IMR-90 (cell line): ENCODE measurements at regions not wholly inside any gene's neighbourhood (a gene's known extent, or its start where the extent isn't known, plus 50 kb on each side); places are given as distances from the start of the nearest gene placed in this dataset.

ENCODE experiments used
- ATAC-seq: fragments of 200-7000 bp; cut with Tn5 transposase; 2 replicates; pipeline ENCODE4 v1.9.1; 2020; ENCODE audit warnings: low read depth, mild to moderate bottlenecking, moderate library complexity
- BruUV-seq: library from RNA; stranded (reverse); fragments of 400-500 nt; replicated peaks from 2 replicates; lab custom pipeline; 2021; lab: Mats Ljungman, UMichigan
- CTCF ChIA-PET: fragments of 300-600 bp; formaldehyde crosslinking; extraction: SDS; loops from one replicate; lab custom pipeline; 2021; ENCODE audit warnings: antibody characterized with exemption; lab: Yijun Ruan, JAX
- POLR2A ChIA-PET: fragments of 300-600 bp; sonication (Branson Sonifier 250); formaldehyde crosslinking; loops from one replicate; lab custom pipeline; 2022; ENCODE audit warnings: antibody characterized with exemption; ENCODE audit not compliant: unreplicated experiment; lab: Charles Lee
- DNase-seq: peaks from one replicate; pipeline ENCODE4 v3.0.0; 2013
- H2AFZ ChIP-seq: replicated peaks from 2 replicates; pipeline ENCODE3; 2013; ENCODE audit warnings: low read length, mild to moderate bottlenecking; ENCODE audit not compliant: poor library complexity
- H2AK5ac ChIP-seq: 2 replicates; pipeline ENCODE4 v1.6.1; 2013; ENCODE audit warnings: low read depth, low read length, inconsistent platforms
- H2AK9ac ChIP-seq: replicated peaks from 2 replicates; pipeline ENCODE3; 2013; ENCODE audit warnings: mild to moderate bottlenecking, low read depth, low read length, moderate library complexity; ENCODE audit not compliant: poor library complexity
- H2BK120ac ChIP-seq: 2 replicates; pipeline ENCODE4 v1.6.1; 2013; ENCODE audit warnings: low read depth, low read length, inconsistent platforms
- H2BK15ac ChIP-seq: 3 replicates; pipeline ENCODE4 v1.6.1; 2013; ENCODE audit warnings: low read depth, low read length, inconsistent platforms
- H2BK20ac ChIP-seq: 2 replicates; pipeline ENCODE4 v1.6.1; 2013; ENCODE audit warnings: low read depth, mild to moderate bottlenecking, inconsistent platforms, low read length, moderate library complexity
- H2BK5ac ChIP-seq: 2 replicates; pipeline ENCODE4 v1.6.1; 2013; ENCODE audit warnings: mild to moderate bottlenecking, low read depth, low read length, inconsistent platforms; ENCODE audit not compliant: poor library complexity, severe bottlenecking
- H3K14ac ChIP-seq: replicated peaks from 2 replicates; pipeline ENCODE4 v1.6.1; 2013; ENCODE audit warnings: low read depth, low read length, inconsistent platforms
- H3K18ac ChIP-seq: 2 replicates; pipeline ENCODE4 v1.6.1; 2013; ENCODE audit warnings: low read depth, low read length, control low read depth
- H3K23ac ChIP-seq: 2 replicates; pipeline ENCODE4 v1.6.1; 2013; ENCODE audit warnings: low read depth, low read length, inconsistent platforms
- H3K27ac ChIP-seq: 2 replicates; pipeline ENCODE4 v1.5.1; 2013; ENCODE audit warnings: mild to moderate bottlenecking, control low read depth, low read length; ENCODE audit not compliant: insufficient read depth
- H3K27me3 ChIP-seq: 2 replicates; pipeline ENCODE4 v1.6.1; 2013; ENCODE audit warnings: low read length; ENCODE audit not compliant: control insufficient read depth, insufficient read depth
- H3K36me3 ChIP-seq: 2 replicates; pipeline ENCODE4 v1.6.1; 2013; ENCODE audit warnings: low read length, mixed read lengths; ENCODE audit not compliant: control insufficient read depth, insufficient read depth
- H3K4ac ChIP-seq: 2 replicates; pipeline ENCODE4 v1.6.1; 2013; ENCODE audit warnings: low read depth, low read length, inconsistent platforms
- H3K4me1 ChIP-seq: 2 replicates; pipeline ENCODE4 v1.6.1; 2013; ENCODE audit warnings: low read length, mixed read lengths; ENCODE audit not compliant: control insufficient read depth, insufficient read depth
- H3K4me2 ChIP-seq: 2 replicates; pipeline ENCODE4 v1.6.1; 2013; ENCODE audit warnings: low read depth, mild to moderate bottlenecking, control low read depth, low read length, moderate library complexity
- H3K4me3 ChIP-seq: 2 replicates; pipeline ENCODE4 v1.5.1; 2013; ENCODE audit warnings: low read depth, mild to moderate bottlenecking, control low read depth, low read length, moderate library complexity; ENCODE audit not compliant: insufficient read depth
- H3K56ac ChIP-seq: 2 replicates; pipeline ENCODE4 v1.6.1; 2013; ENCODE audit warnings: low read length, inconsistent platforms; ENCODE audit not compliant: insufficient read depth; ENCODE audit errors: extremely low read depth
- H3K79me1 ChIP-seq, 2 experiments: 2 replicates each; pipeline ENCODE4 v1.6.1; 2013; ENCODE audit warnings: low read length in 2 of 2, inconsistent platforms in 1 of 2, low read depth in 1 of 2
- H3K9ac ChIP-seq: 2 replicates; pipeline ENCODE4 v1.6.1; 2013; ENCODE audit warnings: low read depth, low read length, control low read depth
- H3K9me1 ChIP-seq: 2 replicates; pipeline ENCODE4 v1.6.1; 2013; ENCODE audit warnings: low read length, inconsistent platforms; ENCODE audit not compliant: insufficient read depth
- H3K9me3 ChIP-seq: 2 replicates; pipeline ENCODE4 v1.6.1; 2013; ENCODE audit warnings: low read length; ENCODE audit not compliant: control insufficient read depth, insufficient read depth
- H4K20me1 ChIP-seq: 2 replicates; pipeline ENCODE4 v1.6.1; 2013; ENCODE audit warnings: low read length, inconsistent platforms; ENCODE audit not compliant: insufficient read depth
- H4K5ac ChIP-seq: 2 replicates; pipeline ENCODE4 v1.6.1; 2013; ENCODE audit warnings: mild to moderate bottlenecking, low read depth, low read length, control low read depth
- H4K8ac ChIP-seq, 2 experiments: 2 replicates each; pipeline ENCODE4 v1.6.1; 2013; ENCODE audit warnings: low read depth in 2 of 2, low read length in 2 of 2, control low read depth in 1 of 2, inconsistent platforms in 1 of 2
- H4K91ac ChIP-seq: 2 replicates; pipeline ENCODE4 v1.6.1; 2013; ENCODE audit warnings: low read depth, low read length, inconsistent platforms; ENCODE audit not compliant: insufficient read depth
- BHLHE40 ChIP-seq: fragments of 150-350 bp; IDR thresholded peaks from 2 replicates; pipeline ENCODE4 v1.6.1; 2016; ENCODE audit warnings: mild to moderate bottlenecking, low read depth, low read length
- CEBPB ChIP-seq: IDR thresholded peaks from 2 replicates; pipeline ENCODE4 v1.6.1; 2012; ENCODE audit warnings: low read depth, low read length, improper control_type of control experiment
- CHD1 ChIP-seq: IDR thresholded peaks from 2 replicates; pipeline ENCODE4 v1.6.1; 2012; ENCODE audit warnings: low read depth, low read length, improper control_type of control experiment
- FOS ChIP-seq: fragments of 150-350 bp; IDR thresholded peaks from 2 replicates; pipeline ENCODE4 v1.6.1; 2016; ENCODE audit warnings: low read depth, low read length
- MAFK ChIP-seq: IDR thresholded peaks from 2 replicates; pipeline ENCODE4 v1.6.1; 2012; ENCODE audit warnings: low read depth, low read length, improper control_type of control experiment
- MAZ ChIP-seq: IDR thresholded peaks from 2 replicates; pipeline ENCODE4 v1.6.1; 2012; ENCODE audit warnings: low read depth, mild to moderate bottlenecking, low read length, improper control_type of control experiment, moderate library complexity, borderline replicate concordance
- MXI1 ChIP-seq: IDR thresholded peaks from 2 replicates; pipeline ENCODE4 v1.6.1; 2012; ENCODE audit warnings: low read depth, mild to moderate bottlenecking, low read length, moderate library complexity, borderline replicate concordance
- NFE2L2 ChIP-seq: fragments of 150-350 bp; IDR thresholded peaks from 2 replicates; pipeline ENCODE4 v1.6.1; 2016; ENCODE audit warnings: low read depth, mild to moderate bottlenecking, low read length
- POLR2A ChIP-seq: IDR thresholded peaks from 2 replicates; pipeline ENCODE4 v1.6.1; 2012; ENCODE audit warnings: mild to moderate bottlenecking, low read depth, low read length
- RAD21 ChIP-seq: IDR thresholded peaks from 2 replicates; pipeline ENCODE4 v1.6.1; 2012; ENCODE audit warnings: low read length, improper control_type of control experiment
- RCOR1 ChIP-seq: IDR thresholded peaks from 2 replicates; pipeline ENCODE4 v1.6.1; 2012; ENCODE audit warnings: mild to moderate bottlenecking, low read length, improper control_type of control experiment; ENCODE audit not compliant: insufficient replicate concordance
- RFX5 ChIP-seq: IDR thresholded peaks from 2 replicates; pipeline ENCODE4 v1.8.0; 2012; ENCODE audit warnings: low read depth, mild to moderate bottlenecking, low read length, moderate library complexity
- SMC3 ChIP-seq: fragments of 150-350 bp; IDR thresholded peaks from 2 replicates; pipeline ENCODE4 v1.6.1; 2016; ENCODE audit warnings: low read depth, mild to moderate bottlenecking, antibody characterized with exemption, low read length, moderate library complexity
- WGBS, 2 experiments: methylation state at CpG; one replicate each; pipeline versions ENCODE4 v1.1.5 to v1.1.7; 2013; ENCODE audit warnings: missing lambda C conversion rate in 2 of 2; ENCODE audit not compliant: insufficient read length in 1 of 2; ENCODE audit errors: extremely low coverage in 2 of 2; 5-methylcytosine and 5-hydroxymethylcytosine counted together
- dilution Hi-C: fragments of 300-500 bp; cut with HindIII; formaldehyde crosslinking; loops from one replicate; pipeline ENCODE4 v1.14.3; 2018; ENCODE audit warnings: low sequenced_read_pairs; ENCODE audit not compliant: unreplicated experiment
- in situ Hi-C: fragments of 300-500 bp; cut with MboI; formaldehyde crosslinking; loops from 3 replicates; pipeline ENCODE4 v1.14.3; 2019; ENCODE audit warnings: low sequenced_read_pairs, inconsistent platforms, mixed read lengths
- intact Hi-C: fragments of 100-400 bp; cut with micrococcal nuclease; formaldehyde crosslinking; loops from 2 replicates; pipeline ENCODE4 v1.10.0; 2022
- TF ChIP-seq, protein P1 (sequence below): fragments of 150-350 bp; IDR thresholded peaks from 2 replicates; pipeline ENCODE4 v1.6.1; 2017; ENCODE audit warnings: mild to moderate bottlenecking, antibody characterized with exemption, low read length, low read depth
- TF ChIP-seq, protein P2 (sequence below): conservative IDR thresholded peaks from 2 replicates; pipeline ENCODE4 v1.5.1; 2012; ENCODE audit warnings: mild to moderate bottlenecking, low read depth, low read length, improper control_type of control experiment
- TF ChIP-seq, protein P3 (sequence below): fragments of 150-350 bp; IDR thresholded peaks from 2 replicates; pipeline ENCODE4 v1.6.1; 2016; ENCODE audit warnings: low read depth, mild to moderate bottlenecking, low read length, moderate library complexity, borderline replicate concordance

DNA sequence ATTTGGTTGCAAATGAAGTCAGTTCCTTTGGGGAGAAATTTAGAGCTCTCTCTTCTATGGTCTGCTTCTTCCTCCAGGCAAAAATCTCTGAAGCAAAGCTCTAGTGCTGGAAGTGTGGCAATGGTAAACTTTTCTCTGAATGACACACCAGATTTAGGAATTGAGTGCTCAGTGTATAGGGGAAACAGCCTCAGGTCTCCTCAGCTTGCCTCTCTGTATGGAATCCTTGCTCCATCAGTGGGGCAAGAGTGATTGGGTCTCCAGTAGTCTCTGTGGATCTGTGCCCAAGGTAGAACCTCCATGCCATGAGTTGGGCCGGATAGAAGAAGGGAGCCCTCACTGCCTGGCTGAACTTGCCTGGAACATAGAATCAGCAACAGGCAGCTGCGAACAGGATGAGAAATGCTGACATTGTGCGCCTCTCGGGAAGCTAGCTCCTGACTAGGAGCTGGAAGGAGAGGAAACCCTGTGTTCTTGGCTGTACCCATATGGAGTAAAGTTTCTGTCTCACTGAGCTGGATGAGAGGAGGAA, 156.1 kb downstream of the WNT7A start:
- no peak overlapping the region for H3K9ac ChIP-seq
- CTCF ChIA-PET = no interaction called here
- no peaks in the 10 kb centered on the region for H3K27me3 ChIP-seq
- intact Hi-C loops (no loop called here), in situ Hi-C loops (no loop called here), dilution Hi-C loops (no loop called here)
- ATAC-seq (no peak), DNase-seq (no peak)
- H3K23ac ChIP-seq = no peak overlapping the region
- H2BK20ac ChIP-seq = no peak overlapping the region
- no peak overlapping the region for H2BK120ac ChIP-seq
- H4K5ac ChIP-seq = no peak overlapping the region
- H4K91ac ChIP-seq = no peak overlapping the region
- H4K8ac ChIP-seq = no peak overlapping the region
- no peak overlapping the region for H3K18ac ChIP-seq
- no peak overlapping the region for H2AK5ac ChIP-seq
- H3K4me1 ChIP-seq = no peaks in the 10 kb centered on the region
- no peak overlapping the region for H2AK9ac ChIP-seq
- no peak overlapping the region for H2BK5ac ChIP-seq
- BruUV-seq = no TSS peak
- no peak overlapping the region for H2BK15ac ChIP-seq
- H3K4ac ChIP-seq = no peak overlapping the region
- no peaks in the 10 kb centered on the region for H3K9me1 ChIP-seq
- H3K36me3 ChIP-seq = no peaks in the 10 kb centered on the region
- no peak overlapping the region for H3K14ac ChIP-seq
- no peak for TF ChIP-seq FOS
- no peak for TF ChIP-seq NFE2L2
- no peak for TF ChIP-seq MAZ
- TF ChIP-seq, protein P1, sequence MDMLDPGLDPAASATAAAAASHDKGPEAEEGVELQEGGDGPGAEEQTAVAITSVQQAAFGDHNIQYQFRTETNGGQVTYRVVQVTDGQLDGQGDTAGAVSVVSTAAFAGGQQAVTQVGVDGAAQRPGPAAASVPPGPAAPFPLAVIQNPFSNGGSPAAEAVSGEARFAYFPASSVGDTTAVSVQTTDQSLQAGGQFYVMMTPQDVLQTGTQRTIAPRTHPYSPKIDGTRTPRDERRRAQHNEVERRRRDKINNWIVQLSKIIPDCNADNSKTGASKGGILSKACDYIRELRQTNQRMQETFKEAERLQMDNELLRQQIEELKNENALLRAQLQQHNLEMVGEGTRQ = no peak
- TF ChIP-seq CEBPB = no peak
- TF ChIP-seq, protein P2, sequence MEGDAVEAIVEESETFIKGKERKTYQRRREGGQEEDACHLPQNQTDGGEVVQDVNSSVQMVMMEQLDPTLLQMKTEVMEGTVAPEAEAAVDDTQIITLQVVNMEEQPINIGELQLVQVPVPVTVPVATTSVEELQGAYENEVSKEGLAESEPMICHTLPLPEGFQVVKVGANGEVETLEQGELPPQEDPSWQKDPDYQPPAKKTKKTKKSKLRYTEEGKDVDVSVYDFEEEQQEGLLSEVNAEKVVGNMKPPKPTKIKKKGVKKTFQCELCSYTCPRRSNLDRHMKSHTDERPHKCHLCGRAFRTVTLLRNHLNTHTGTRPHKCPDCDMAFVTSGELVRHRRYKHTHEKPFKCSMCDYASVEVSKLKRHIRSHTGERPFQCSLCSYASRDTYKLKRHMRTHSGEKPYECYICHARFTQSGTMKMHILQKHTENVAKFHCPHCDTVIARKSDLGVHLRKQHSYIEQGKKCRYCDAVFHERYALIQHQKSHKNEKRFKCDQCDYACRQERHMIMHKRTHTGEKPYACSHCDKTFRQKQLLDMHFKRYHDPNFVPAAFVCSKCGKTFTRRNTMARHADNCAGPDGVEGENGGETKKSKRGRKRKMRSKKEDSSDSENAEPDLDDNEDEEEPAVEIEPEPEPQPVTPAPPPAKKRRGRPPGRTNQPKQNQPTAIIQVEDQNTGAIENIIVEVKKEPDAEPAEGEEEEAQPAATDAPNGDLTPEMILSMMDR = no peak
- TF ChIP-seq SMC3 = no peak
- no peak for TF ChIP-seq MAFK
- TF ChIP-seq BHLHE40 = no peak
- no peak for TF ChIP-seq RAD21
- TF ChIP-seq MXI1 = no peak
- TF ChIP-seq POLR2A = no peak
- TF ChIP-seq CHD1 = no peak
- TF ChIP-seq, protein P3, sequence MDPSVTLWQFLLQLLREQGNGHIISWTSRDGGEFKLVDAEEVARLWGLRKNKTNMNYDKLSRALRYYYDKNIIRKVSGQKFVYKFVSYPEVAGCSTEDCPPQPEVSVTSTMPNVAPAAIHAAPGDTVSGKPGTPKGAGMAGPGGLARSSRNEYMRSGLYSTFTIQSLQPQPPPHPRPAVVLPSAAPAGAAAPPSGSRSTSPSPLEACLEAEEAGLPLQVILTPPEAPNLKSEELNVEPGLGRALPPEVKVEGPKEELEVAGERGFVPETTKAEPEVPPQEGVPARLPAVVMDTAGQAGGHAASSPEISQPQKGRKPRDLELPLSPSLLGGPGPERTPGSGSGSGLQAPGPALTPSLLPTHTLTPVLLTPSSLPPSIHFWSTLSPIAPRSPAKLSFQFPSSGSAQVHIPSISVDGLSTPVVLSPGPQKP = no peak
- no peak for TF ChIP-seq RCOR1
- no peak for TF ChIP-seq RFX5
- no CpG with 5 or more reads among the region's 4 CpGs for WGBS, 2 experiments
- no peak overlapping the region for H3K56ac ChIP-seq
- no peak overlapping the region for H3K27ac ChIP-seq
- no peak overlapping the region for H2AFZ ChIP-seq
- no peak overlapping the region for H3K4me2 ChIP-seq
- POLR2A ChIA-PET = no interaction called here
- no peaks in the 10 kb centered on the region for H4K20me1 ChIP-seq
- no peaks in the 10 kb centered on the region for H3K79me1 ChIP-seq
- H3K9me3 ChIP-seq = no peaks in the 10 kb centered on the region
- H3K4me3 ChIP-seq = no peak overlapping the region
